T47D (cell line): ENCODE measurements at regions not wholly inside any gene's neighbourhood (a gene's known extent, or its start where the extent isn't known, plus 50 kb on each side); places are given as distances from the start of the nearest gene placed in this dataset.

Experiments used
- DNase-seq, 2 experiments: peaks; one replicate each; pipeline versions ENCODE4 v3.0.0 to v3.0.0-alpha.2; 2011 to 2012; ENCODE audit warnings: low read depth in 1 of 2, low spot score in 1 of 2
- JUND ChIP-seq: IDR thresholded peaks from 2 replicates; pipeline ENCODE4 v1.6.1; 2012; ENCODE audit warnings: low read depth
- in situ Hi-C: cut with HindIII; loops from 2 replicates; pipeline ENCODE4 v1.10.0; 2016; ENCODE audit warnings: low sequenced_read_pairs, low pct_unique_long_range_greater_than_20kb

GRCh38 chr20:40238511-40238910, 450.5 kb downstream of the MAFB start:
- in situ Hi-C loops, result no loop called here
- no peak for DNase-seq
- TF ChIP-seq JUND, result no peak

- DNase-seq, result no peak
- no peak for TF ChIP-seq JUND
- in situ Hi-C loops, result no loop called here
Measured at GRCh38 chr20:40234593-40234992, 454.4 kb downstream of the MAFB start.

DNA sequence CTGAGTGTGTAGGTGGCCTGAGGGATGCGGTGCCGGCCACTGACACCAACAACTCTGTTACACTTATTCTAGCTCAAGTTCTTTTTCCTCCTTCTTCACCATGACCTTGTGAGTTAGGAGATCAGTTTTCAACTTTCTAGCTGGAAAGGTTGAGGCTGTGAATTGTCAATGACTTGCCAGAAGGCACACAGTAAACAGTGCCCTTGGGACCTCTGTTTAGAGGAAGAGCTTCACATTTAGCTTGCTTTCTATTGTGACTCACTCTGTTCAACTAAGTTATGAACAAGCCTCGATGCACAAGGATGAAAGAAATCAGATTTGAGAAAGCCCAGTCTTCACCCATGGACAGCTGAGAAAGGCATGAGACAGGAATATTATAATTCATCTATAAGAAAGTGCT, 455.6 kb downstream of the MAFB start:
- no peak for TF ChIP-seq JUND
- in situ Hi-C loops, result no loop called here
- DNase-seq, result no peak

- no peak for TF ChIP-seq JUND
- in situ Hi-C loops, result no loop called here
- DNase-seq, result no peak
Measured at GRCh38 chr20:40232756-40233155, 456.3 kb downstream of the MAFB start.

GRCh38 chr20:40232273-40232672, 456.8 kb downstream of the MAFB start:
- in situ Hi-C loops, result no loop called here
- no peak for DNase-seq
- TF ChIP-seq JUND, result no peak

GRCh38 chr20:40230486-40230885, 458.6 kb downstream of the MAFB start:
- no peak for TF ChIP-seq JUND
- no peak for DNase-seq
- in situ Hi-C loops, result no loop called here

DNA sequence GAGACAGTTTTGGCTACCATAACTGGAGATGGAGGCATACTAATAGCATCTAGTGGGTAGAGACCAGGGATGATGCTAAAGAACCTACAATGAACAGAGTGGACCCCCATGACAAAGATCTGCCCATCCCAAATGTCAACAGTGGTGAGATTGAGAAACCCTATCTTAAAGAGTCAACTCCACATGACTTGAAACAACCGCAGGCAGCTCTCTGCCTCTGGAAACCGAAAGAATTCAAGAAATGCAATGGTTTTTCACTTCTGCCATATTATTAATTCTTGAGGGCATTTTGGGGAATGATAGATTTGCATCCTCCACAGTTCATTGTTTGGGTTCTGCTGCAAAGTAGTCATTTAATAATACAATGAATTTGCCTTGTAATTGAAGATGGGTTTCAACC, 463.4 kb downstream of the MAFB start:
- in situ Hi-C loops, result no loop called here
- no peak for TF ChIP-seq JUND
- DNase-seq, result no peak

GRCh38 chr20:40223810-40224209, 465.2 kb downstream of the MAFB start:
- TF ChIP-seq JUND, result no peak
- in situ Hi-C loops, result no loop called here
- DNase-seq, result no peak

DNA sequence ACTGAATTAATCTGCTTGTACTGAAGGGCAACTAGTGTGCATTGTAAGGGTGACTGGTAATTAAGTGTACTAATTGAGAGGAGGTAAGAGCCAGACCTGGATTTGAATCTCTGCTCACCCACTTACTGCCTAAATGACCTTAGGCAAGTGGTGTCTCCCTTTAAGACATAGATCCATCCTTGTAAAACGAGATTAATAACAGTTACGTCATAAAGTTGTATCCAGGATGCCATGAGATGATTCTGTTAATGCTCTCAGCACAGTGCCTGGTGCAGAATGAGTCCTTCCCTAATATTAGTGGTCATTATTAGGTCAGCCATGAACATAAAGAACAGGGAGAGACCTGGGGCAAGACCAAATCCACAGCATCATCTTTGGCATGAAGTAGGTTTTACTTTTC, 470.1 kb downstream of the MAFB start:
- in situ Hi-C loops, result no loop called here
- TF ChIP-seq JUND, result no peak
- DNase-seq, result no peak

GRCh38 chr20:40218316-40218969, 470.6 kb downstream of the MAFB start:
- DNase-seq, result no peak
- in situ Hi-C loops, result no loop called here

DNA sequence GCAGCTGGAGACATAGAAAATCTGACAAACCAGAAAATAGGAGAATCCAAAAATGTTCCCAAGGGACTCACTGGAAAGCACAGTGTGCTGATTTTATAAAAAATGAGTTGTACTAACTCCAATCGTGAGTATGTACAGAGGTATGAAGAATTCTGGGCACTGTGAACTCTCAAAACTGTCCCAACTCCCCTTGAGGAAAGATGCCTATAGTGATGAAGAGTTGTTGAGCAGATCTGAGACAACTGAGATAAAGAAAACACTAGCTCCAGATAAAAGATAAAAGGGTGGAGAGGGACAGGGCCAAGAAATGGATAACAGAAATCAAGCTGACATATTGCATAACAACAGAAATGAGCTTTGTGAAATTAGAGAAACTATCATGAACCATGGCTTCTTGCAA, 481.4 kb downstream of the MAFB start:
- in situ Hi-C loops, result no loop called here
- no peak for DNase-seq
- TF ChIP-seq JUND, result no peak

More at GRCh38 chr20:40218316-40218969, 470.6 kb downstream of the MAFB start:
- no peak for TF ChIP-seq JUND

GRCh38 chr20:40205971-40206370, 483.1 kb downstream of the MAFB start:
- DNase-seq, result peak in 1 of 2 experiments; percentile 68
- in situ Hi-C loops, result no loop called here
- TF ChIP-seq JUND, result no peak

- in situ Hi-C loops, result no loop called here
- DNase-seq, result peak in 1 of 2 experiments; percentile 89
- no peak for TF ChIP-seq JUND
Measured at GRCh38 chr20:40203032-40203431, 486.0 kb downstream of the MAFB start.

DNA sequence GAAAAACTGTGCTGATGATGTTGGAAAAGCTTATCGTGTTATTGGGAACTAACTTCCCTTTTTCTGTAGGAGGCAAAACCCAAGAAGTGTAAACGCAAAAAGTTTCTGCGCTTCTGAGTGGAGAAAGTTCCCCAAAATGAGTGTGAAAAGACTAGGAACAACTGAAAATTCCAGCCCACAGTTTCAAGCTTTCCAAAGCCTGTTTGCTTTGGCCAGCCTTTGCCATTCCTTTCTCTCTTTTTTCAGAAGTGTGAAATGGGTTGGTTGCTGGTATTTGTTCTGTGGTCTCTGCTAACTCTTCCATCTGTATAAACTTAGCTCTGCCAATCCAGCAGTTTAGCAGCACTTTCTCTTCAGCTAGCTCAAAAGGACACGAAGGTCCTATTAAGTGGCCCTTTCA, 491.3 kb downstream of the MAFB start:
- DNase-seq, result peak; percentile 18 to 92
- TF ChIP-seq JUND, result peak; percentile 25; the same call in 1 of the 2 replicates
- in situ Hi-C loops, result no loop called here
